Choroid plexus epithelial cell (primary cell): ENCODE measurements at regions not wholly inside any gene's neighbourhood (a gene's known extent, or its start where the extent isn't known, plus 50 kb on each side); places are given as distances from the start of the nearest gene placed in this dataset.
"Not testable (repeated sequence)": the region's sequence is repeated elsewhere in the genome, so short reads cannot be mapped to it uniquely, and the experiment has no call there.

Experiments used
- DNase-seq: peaks from one replicate; pipeline ENCODE4 v3.0.0-alpha.2; 2010; ENCODE audit warnings: low read depth
- H3K4me3 ChIP-seq: 2 replicates; pipeline ENCODE4 v1.5.1; 2011; ENCODE audit warnings: low read depth, mild to moderate bottlenecking, control low read depth, low read length, moderate library complexity
- CTCF ChIP-seq: conservative IDR thresholded peaks from 2 replicates; pipeline ENCODE4 v1.5.1; 2011; ENCODE audit warnings: low read depth, mild to moderate bottlenecking, control low read depth, inconsistent platforms, low read length, moderate library complexity

GRCh38 chr2:105671156-105671555, 73.6 kb upstream of the NCK2 start:
- H3K4me3 ChIP-seq, result no peak overlapping the region
- DNase-seq, result no peak
- no peak for TF ChIP-seq CTCF

- no peak for TF ChIP-seq CTCF
- DNase-seq, result no peak
- H3K4me3 ChIP-seq, result no peak overlapping the region
Measured at GRCh38 chr2:105669384-105669891, 75.3 kb upstream of the NCK2 start.

GRCh38 chr2:105665480-105665879, 79.2 kb upstream of the NCK2 start:
- no peak for DNase-seq
- no peak overlapping the region for H3K4me3 ChIP-seq
- TF ChIP-seq CTCF, result no peak

DNA sequence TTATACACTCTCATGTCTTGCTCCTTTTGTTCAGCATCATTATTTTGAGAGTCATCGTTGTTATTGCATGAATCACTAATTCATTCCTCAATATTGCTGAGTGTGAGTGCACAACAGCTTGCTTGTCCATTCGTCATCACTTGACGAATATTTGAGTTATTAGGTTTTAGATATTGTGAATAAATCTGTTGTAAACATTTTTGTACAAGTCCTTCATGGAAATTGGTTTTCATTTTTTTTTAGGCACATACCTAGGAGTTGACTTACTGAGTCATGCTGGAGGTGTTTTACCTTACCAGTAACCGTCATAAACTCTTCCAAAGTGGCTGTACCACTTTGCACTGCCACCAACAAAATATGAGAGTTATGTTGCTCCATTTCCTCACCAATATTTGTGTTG, 84.2 kb upstream of the NCK2 start:
- no peak for TF ChIP-seq CTCF
- no peak overlapping the region for H3K4me3 ChIP-seq
- no peak for DNase-seq

- not testable (repeated sequence) for H3K4me3 ChIP-seq, DNase-seq
Measured at GRCh38 chr2:105655723-105656606, 88.7 kb upstream of the NCK2 start.

DNA sequence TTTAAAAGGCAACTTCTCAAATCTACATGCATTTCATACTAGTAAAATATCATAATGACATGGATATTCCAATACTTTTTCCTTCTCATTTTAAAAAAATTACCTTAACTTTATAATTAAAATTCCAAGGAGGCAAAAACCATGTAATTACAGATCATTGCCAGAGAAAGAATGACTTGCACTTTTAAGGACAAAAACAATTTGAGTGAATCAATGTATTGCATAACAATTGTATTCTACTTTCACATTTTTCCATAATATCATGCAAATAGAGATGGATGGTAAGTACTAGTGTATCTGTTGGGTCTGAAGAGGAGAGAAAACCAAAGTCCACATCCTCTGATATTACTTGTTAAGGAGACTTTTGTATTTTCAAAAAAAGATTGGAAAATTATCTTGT, 89.5 kb upstream of the NCK2 start:
- DNase-seq, result no peak
- TF ChIP-seq CTCF, result no peak
- H3K4me3 ChIP-seq, result no peak overlapping the region

DNA sequence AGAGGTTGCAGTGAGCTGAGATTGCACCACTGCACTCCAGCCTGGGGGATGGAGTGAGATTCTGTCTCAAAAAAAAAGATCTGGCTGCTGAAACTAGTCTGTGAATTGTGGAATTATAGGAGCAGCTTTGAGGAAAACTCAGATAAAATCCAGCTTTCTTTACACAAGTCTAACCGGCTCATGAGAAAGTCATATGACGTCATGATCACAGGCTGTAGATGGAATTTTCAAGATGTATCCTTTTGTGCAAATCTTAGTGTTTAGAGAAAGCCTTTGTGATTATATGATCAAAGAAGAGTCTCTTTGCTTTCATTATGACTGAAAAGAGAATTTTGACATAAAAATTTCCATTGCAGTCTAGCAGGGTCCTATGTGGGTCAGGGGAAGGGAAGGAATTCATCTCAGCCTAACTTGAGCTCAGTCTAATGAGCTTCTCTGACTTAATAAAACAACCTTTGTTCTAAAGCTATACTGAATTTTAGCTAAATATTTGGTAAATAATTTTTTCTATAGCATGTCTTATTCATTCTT, 90.2 kb upstream of the NCK2 start:
- no peak overlapping the region for H3K4me3 ChIP-seq
- no peak for DNase-seq
- no peak for TF ChIP-seq CTCF
